ENCODE measurements at regions not wholly inside any gene's neighbourhood (a gene's known extent, or its start where the extent isn't known, plus 50 kb on each side); places are given as distances from the start of the nearest gene placed in this dataset.

DNA sequence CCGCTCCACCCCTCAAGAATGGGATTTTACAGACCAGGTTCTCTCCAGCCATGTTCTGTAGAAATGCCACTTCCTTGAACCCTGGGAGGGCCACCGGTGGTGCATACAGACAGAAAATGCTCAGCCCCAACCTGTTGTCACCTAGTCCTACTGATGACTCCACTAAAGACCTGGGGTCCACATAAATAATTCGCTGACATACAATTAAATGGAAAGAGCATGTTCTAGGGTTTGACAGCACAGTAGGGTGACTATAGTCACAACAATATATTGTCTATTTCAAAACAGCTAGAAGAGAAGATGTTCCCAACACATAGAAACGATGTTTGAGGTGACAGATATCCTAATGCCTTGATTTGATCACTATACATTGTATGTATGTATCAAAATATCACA is 155.6 kb upstream of the NEBL start:
- Histone ChIP-seq H3K79me2 (ENCODE audit: control insufficient read depth, insufficient read depth, low read length) (no peaks in the 10 kb centered on the region), H2AFZ (ENCODE audit: control insufficient read depth, low read length) (no peak overlapping the region), H3K27me3 (ENCODE audit: control insufficient read depth, extremely low read depth, insufficient read depth, low read length) (no peaks in the 10 kb centered on the region), H3K4me3 (ENCODE audit: control insufficient read depth in 2 of 3, extremely low read depth in 1 of 3, insufficient read depth in 2 of 3, low read depth in 1 of 3, low read length in 3 of 3) (no peak overlapping the region), H3K9me3 (ENCODE audit: control insufficient read depth, low read depth, low read length) (no peaks in the 10 kb centered on the region), H4K20me1 (ENCODE audit: control insufficient read depth, extremely low read depth, insufficient read depth, low read length) (no peaks in the 10 kb centered on the region), H3K36me3 (ENCODE audit: control insufficient read depth in 2 of 2, extremely low read depth in 1 of 2, insufficient read depth in 2 of 2, low read length in 2 of 2) (no peaks in the 10 kb centered on the region), H3K4me1 (ENCODE audit: control insufficient read depth, extremely low read depth, insufficient read depth, low read length) (peaks cover 3% of the 10 kb centered on the region), H3K4me2 (ENCODE audit: control insufficient read depth, extremely low read depth, insufficient read depth, low read depth, low read length) (no peak overlapping the region), H3K9me1 (ENCODE audit: control insufficient read depth, extremely low read depth, insufficient read depth, low read length) (no peaks in the 10 kb centered on the region), H3K27ac (ENCODE audit: control insufficient read depth, insufficient read depth, low read length) (no peak overlapping the region), H3K9ac (ENCODE audit: control insufficient read depth, extremely low read depth, insufficient read depth, low read length) (no peak overlapping the region)
- FAIRE-seq = no peak
- TF ChIP-seq, protein P1, sequence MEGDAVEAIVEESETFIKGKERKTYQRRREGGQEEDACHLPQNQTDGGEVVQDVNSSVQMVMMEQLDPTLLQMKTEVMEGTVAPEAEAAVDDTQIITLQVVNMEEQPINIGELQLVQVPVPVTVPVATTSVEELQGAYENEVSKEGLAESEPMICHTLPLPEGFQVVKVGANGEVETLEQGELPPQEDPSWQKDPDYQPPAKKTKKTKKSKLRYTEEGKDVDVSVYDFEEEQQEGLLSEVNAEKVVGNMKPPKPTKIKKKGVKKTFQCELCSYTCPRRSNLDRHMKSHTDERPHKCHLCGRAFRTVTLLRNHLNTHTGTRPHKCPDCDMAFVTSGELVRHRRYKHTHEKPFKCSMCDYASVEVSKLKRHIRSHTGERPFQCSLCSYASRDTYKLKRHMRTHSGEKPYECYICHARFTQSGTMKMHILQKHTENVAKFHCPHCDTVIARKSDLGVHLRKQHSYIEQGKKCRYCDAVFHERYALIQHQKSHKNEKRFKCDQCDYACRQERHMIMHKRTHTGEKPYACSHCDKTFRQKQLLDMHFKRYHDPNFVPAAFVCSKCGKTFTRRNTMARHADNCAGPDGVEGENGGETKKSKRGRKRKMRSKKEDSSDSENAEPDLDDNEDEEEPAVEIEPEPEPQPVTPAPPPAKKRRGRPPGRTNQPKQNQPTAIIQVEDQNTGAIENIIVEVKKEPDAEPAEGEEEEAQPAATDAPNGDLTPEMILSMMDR (optimal IDR thresholded peaks at IDR 0.05 in 1 of 3, IDR thresholded peaks at IDR 0.05 in 1 of 3, conservative IDR thresholded peaks at IDR 0.05 in 1 of 3; ENCODE audit: extremely low read depth in 1 of 3, insufficient read depth in 2 of 3, low read length in 3 of 3) = no peak
- TF ChIP-seq EZH2 (IDR thresholded peaks at IDR 0.05; ENCODE audit: low read length) = no peak
- DNase-seq (ENCODE audit: low read depth, low spot score) = no peak
- dilution Hi-C loops (cut with MboI; ENCODE audit: extremely low pct_ligation_motif_present, low sequenced_read_pairs) = no loop called here

DNA sequence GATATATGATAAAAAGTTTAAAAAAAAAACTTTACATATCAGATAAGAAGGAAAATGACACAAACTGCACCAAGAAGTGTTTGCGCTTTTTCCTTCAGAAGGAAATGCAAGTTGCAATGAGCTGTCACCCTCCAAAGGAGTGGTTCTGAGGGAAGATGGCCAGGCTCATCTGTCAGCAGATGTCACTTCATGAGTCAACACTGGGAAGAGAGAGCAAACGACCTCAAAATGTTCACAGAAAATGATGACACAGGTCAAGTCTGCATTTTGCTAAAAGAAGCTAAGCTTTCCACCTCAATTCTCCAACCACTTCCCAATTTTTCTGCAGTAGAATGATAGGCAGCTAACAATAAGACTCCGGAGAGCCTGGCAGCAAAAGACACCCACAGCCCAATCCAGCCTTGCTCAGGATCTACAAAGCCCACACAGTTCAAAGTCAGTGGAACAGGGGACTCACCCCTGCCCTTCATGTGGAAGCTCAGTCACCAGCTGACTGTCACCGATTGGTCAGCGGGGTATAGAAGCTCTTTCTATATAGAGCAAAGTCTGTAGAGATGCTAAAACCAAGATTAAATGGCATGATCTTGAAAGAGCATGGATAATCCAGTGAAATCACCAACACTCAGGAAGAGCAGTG is 155.1 kb upstream of the NEBL start:
- no peak overlapping the region for H3K9ac ChIP-seq (ENCODE audit: control insufficient read depth, extremely low read depth, insufficient read depth, low read length)
- peaks cover 3% of the 10 kb centered on the region for H3K4me1 ChIP-seq (ENCODE audit: control insufficient read depth, extremely low read depth, insufficient read depth, low read length)
- dilution Hi-C loops (cut with MboI; ENCODE audit: extremely low pct_ligation_motif_present, low sequenced_read_pairs) = no loop called here
- no peaks in the 10 kb centered on the region for H3K36me3 ChIP-seq (ENCODE audit: control insufficient read depth in 2 of 2, extremely low read depth in 1 of 2, insufficient read depth in 2 of 2, low read length in 2 of 2)
- no peaks in the 10 kb centered on the region for H3K9me3 ChIP-seq (ENCODE audit: control insufficient read depth, low read depth, low read length)
- no peak for FAIRE-seq
- no peaks in the 10 kb centered on the region for H3K9me1 ChIP-seq (ENCODE audit: control insufficient read depth, extremely low read depth, insufficient read depth, low read length)
- no peak overlapping the region for H3K27ac ChIP-seq (ENCODE audit: control insufficient read depth, insufficient read depth, low read length)
- H3K4me2 ChIP-seq (ENCODE audit: control insufficient read depth, extremely low read depth, insufficient read depth, low read depth, low read length) = no peak overlapping the region
- no peaks in the 10 kb centered on the region for H3K79me2 ChIP-seq (ENCODE audit: control insufficient read depth, insufficient read depth, low read length)
- no peak overlapping the region for H2AFZ ChIP-seq (ENCODE audit: control insufficient read depth, low read length)
- no peak overlapping the region for H3K4me3 ChIP-seq (ENCODE audit: control insufficient read depth in 2 of 3, extremely low read depth in 1 of 3, insufficient read depth in 2 of 3, low read depth in 1 of 3, low read length in 3 of 3)
- no peak for TF ChIP-seq EZH2 (IDR thresholded peaks at IDR 0.05; ENCODE audit: low read length)
- TF ChIP-seq, protein P1 (optimal IDR thresholded peaks at IDR 0.05 in 1 of 3, IDR thresholded peaks at IDR 0.05 in 1 of 3, conservative IDR thresholded peaks at IDR 0.05 in 1 of 3; ENCODE audit: extremely low read depth in 1 of 3, insufficient read depth in 2 of 3, low read length in 3 of 3) = no peak
- DNase-seq (ENCODE audit: low read depth, low spot score) = no peak
- no peaks in the 10 kb centered on the region for H4K20me1 ChIP-seq (ENCODE audit: control insufficient read depth, extremely low read depth, insufficient read depth, low read length)
- H3K27me3 ChIP-seq (ENCODE audit: control insufficient read depth, extremely low read depth, insufficient read depth, low read length) = no peaks in the 10 kb centered on the region

Measured in keratinocyte (primary cell).